Fibroblast of lung (primary cell): ENCODE measurements at regions not wholly inside any gene's neighbourhood (a gene's known extent, or its start where the extent isn't known, plus 50 kb on each side); places are given as distances from the start of the nearest gene placed in this dataset.

Source experiments
- DNase-seq, 2 donors: peaks; one replicate each; pipeline versions ENCODE4 v3.0.0 to v3.0.0-alpha.2; 2010; ENCODE audit warnings: low read depth in 2 of 2
- H2AFZ ChIP-seq: 2 replicates; pipeline ENCODE4 v1.5.1; 2012; ENCODE audit warnings: low read length, control low read depth, inconsistent platforms
- H3K27ac ChIP-seq: 2 replicates; pipeline ENCODE4 v1.5.1; 2011; ENCODE audit warnings: low read length, control low read depth; ENCODE audit not compliant: insufficient read depth
- H3K27me3 ChIP-seq: 2 replicates; pipeline ENCODE4 v1.5.1; 2011; ENCODE audit warnings: mild to moderate bottlenecking, low read length; ENCODE audit not compliant: control insufficient read depth, insufficient read depth
- H3K36me3 ChIP-seq: 2 replicates; pipeline ENCODE4 v1.5.1; 2011; ENCODE audit warnings: low read length; ENCODE audit not compliant: control insufficient read depth, insufficient read depth
- H3K4me1 ChIP-seq: 2 replicates; pipeline ENCODE4 v1.5.1; 2011; ENCODE audit warnings: low read length; ENCODE audit not compliant: control insufficient read depth, insufficient read depth; ENCODE audit errors: extremely low read depth
- H3K4me2 ChIP-seq: 2 replicates; pipeline ENCODE4 v1.5.1; 2011; ENCODE audit warnings: low read length, control low read depth; ENCODE audit not compliant: insufficient read depth; ENCODE audit errors: extremely low read depth
- H3K4me3 ChIP-seq, 4 experiments: fragments of 200-600 bp in 1 of 4; sonication (generic) in 1 of 4; replicated peaks in 1 of 4; 2 replicates each; pipeline ENCODE4 v1.5.1; 2011 to 2016; ENCODE audit warnings: low read length in 4 of 4, low read depth in 3 of 4, mild to moderate bottlenecking in 3 of 4, control low read depth in 2 of 4, inconsistent platforms in 1 of 4, mixed read lengths in 1 of 4; ENCODE audit not compliant: insufficient read depth in 1 of 4; ENCODE audit errors: control extremely low read depth in 1 of 4
- H3K79me2 ChIP-seq: 2 replicates; pipeline ENCODE4 v1.5.1; 2012; ENCODE audit warnings: mild to moderate bottlenecking, low read length, inconsistent platforms; ENCODE audit not compliant: control insufficient read depth, insufficient read depth
- H3K9ac ChIP-seq: 2 replicates; pipeline ENCODE4 v1.5.1; 2011; ENCODE audit warnings: mild to moderate bottlenecking, low read length, control low read depth; ENCODE audit not compliant: insufficient read depth
- H3K9me3 ChIP-seq: 2 replicates; pipeline ENCODE4 v1.5.1; 2012; ENCODE audit warnings: low read depth, low read length; ENCODE audit not compliant: control insufficient read depth, insufficient read depth
- H4K20me1 ChIP-seq: 2 replicates; pipeline ENCODE4 v1.5.1; 2011; ENCODE audit warnings: low read length; ENCODE audit not compliant: control insufficient read depth, insufficient read depth; ENCODE audit errors: extremely low read depth
- CTCF ChIP-seq, 2 donors: IDR thresholded peaks in 1 of 2; conservative IDR thresholded peaks in 1 of 2; 1 replicate in 1 of 2; 2 replicates in 1 of 2; pipeline ENCODE4 v1.5.1; 2011 to 2012; ENCODE audit warnings: low read length in 2 of 2, control low read depth in 1 of 2, inconsistent platforms in 1 of 2, low read depth in 1 of 2, mild to moderate bottlenecking in 1 of 2
- EZH2 ChIP-seq: IDR thresholded peaks from 2 replicates; pipeline ENCODE4 v1.5.1; 2012; ENCODE audit warnings: low read length, control low read depth, mild to moderate bottlenecking; ENCODE audit errors: missing control alignments

GRCh38 chr13:112260108-112261055 lies 115.8 kb upstream of the SPACA7 start:
- H4K20me1 ChIP-seq = no peaks in the 10 kb centered on the region
- TF ChIP-seq CTCF (conservative IDR thresholded peaks at IDR 0.05 in 1 of 2, IDR thresholded peaks at IDR 0.05 in 1 of 2; ENCODE audit: low read depth in 1 of 2, low read length in 2 of 2) (no peak), EZH2 (no peak)
- H3K36me3 ChIP-seq = no peaks in the 10 kb centered on the region
- no peaks in the 10 kb centered on the region for H3K4me1 ChIP-seq
- H3K4me2 ChIP-seq = no peak overlapping the region
- no peaks in the 10 kb centered on the region for H3K27me3 ChIP-seq
- no peaks in the 10 kb centered on the region for H3K9me3 ChIP-seq
- no peak for DNase-seq
- no peaks in the 10 kb centered on the region for H3K79me2 ChIP-seq
- H3K4me3 ChIP-seq = no peak overlapping the region
- no peak overlapping the region for H2AFZ ChIP-seq
- H3K27ac ChIP-seq = no peak overlapping the region
- no peak overlapping the region for H3K9ac ChIP-seq

- no peak for TF ChIP-seq EZH2
- no peak for TF ChIP-seq CTCF (conservative IDR thresholded peaks at IDR 0.05 in 1 of 2, IDR thresholded peaks at IDR 0.05 in 1 of 2; ENCODE audit: low read depth in 1 of 2, low read length in 2 of 2)
- Histone ChIP-seq H3K4me2 (no peak overlapping the region), H3K4me1 (no peaks in the 10 kb centered on the region), H4K20me1 (no peaks in the 10 kb centered on the region), H3K27me3 (no peaks in the 10 kb centered on the region), H2AFZ (no peak overlapping the region), H3K9ac (no peak overlapping the region), H3K27ac (no peak overlapping the region), H3K36me3 (no peaks in the 10 kb centered on the region), H3K9me3 (no peaks in the 10 kb centered on the region), H3K4me3 (no peak overlapping the region), H3K79me2 (no peaks in the 10 kb centered on the region)
- no peak for DNase-seq
Observed at GRCh38 chr13:112261924-112262323, 114.2 kb upstream of the SPACA7 start.

- TF ChIP-seq CTCF (conservative IDR thresholded peaks at IDR 0.05 in 1 of 2, IDR thresholded peaks at IDR 0.05 in 1 of 2; ENCODE audit: low read depth in 1 of 2, low read length in 2 of 2) (no peak), EZH2 (no peak)
- Histone ChIP-seq H3K79me2 (no peaks in the 10 kb centered on the region), H3K4me3 (no peak overlapping the region), H4K20me1 (no peaks in the 10 kb centered on the region), H3K9ac (no peak overlapping the region), H3K27ac (no peak overlapping the region), H3K4me1 (no peaks in the 10 kb centered on the region), H3K36me3 (no peaks in the 10 kb centered on the region), H3K9me3 (no peaks in the 10 kb centered on the region), H3K4me2 (no peak overlapping the region), H2AFZ (no peak overlapping the region), H3K27me3 (no peaks in the 10 kb centered on the region)
- no peak for DNase-seq
Observed at GRCh38 chr13:112263152-112263551, 113.0 kb upstream of the SPACA7 start.
